Epithelial cell of esophagus (primary cell): ENCODE measurements at regions not wholly inside any gene's neighbourhood (a gene's known extent, or its start where the extent isn't known, plus 50 kb on each side); places are given as distances from the start of the nearest gene placed in this dataset.

Experiments
- DNase-seq: peaks from one replicate; pipeline ENCODE4 v3.0.0; 2010; ENCODE audit warnings: low read depth
- H3K4me3 ChIP-seq: 2 replicates; pipeline ENCODE4 v1.5.1; 2011; ENCODE audit warnings: mild to moderate bottlenecking, low read length, control low read depth
- CTCF ChIP-seq: IDR thresholded peaks from 2 replicates; pipeline ENCODE4 v1.5.1; 2011; ENCODE audit warnings: low read depth, mild to moderate bottlenecking, low read length, control low read depth, inconsistent platforms; ENCODE audit not compliant: insufficient read depth; ENCODE audit errors: missing control alignments

GRCh38 chr14:55814064-55814463, 234.1 kb downstream of the KTN1 start:
- no peak for TF ChIP-seq CTCF
- H3K4me3 ChIP-seq, result no peak overlapping the region
- DNase-seq, result peak; percentile 47

DNA sequence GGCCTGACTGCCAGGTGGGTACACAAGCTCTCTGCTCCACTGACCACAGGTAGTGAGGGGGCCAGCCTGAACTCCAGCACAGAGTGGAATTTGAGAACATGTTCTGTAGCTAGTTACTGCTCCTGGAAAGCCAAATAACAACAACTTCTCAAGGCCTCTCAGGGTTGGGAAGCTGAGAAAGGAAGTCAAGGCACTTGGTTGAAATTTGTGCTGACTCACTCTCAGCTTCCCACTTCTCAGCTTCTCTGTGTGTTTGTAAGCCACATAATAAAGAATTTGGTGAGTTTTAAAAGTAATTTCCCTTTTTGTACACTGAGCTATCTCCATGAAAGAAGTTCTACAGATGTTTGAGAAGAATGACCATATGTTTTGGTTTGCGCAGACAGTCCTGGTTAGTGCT, 234.9 kb downstream of the KTN1 start:
- no peak for DNase-seq
- TF ChIP-seq CTCF, result no peak
- no peak overlapping the region for H3K4me3 ChIP-seq

- DNase-seq, result no peak
- TF ChIP-seq CTCF, result no peak
- H3K4me3 ChIP-seq, result no peak overlapping the region
Observed at GRCh38 chr14:55816225-55816624, 236.2 kb downstream of the KTN1 start.

- no peak overlapping the region for H3K4me3 ChIP-seq
- DNase-seq, result no peak
- no peak for TF ChIP-seq CTCF
Observed at GRCh38 chr14:55819610-55820304, 239.8 kb downstream of the KTN1 start.

GRCh38 chr14:55822906-55823305, 242.9 kb downstream of the KTN1 start:
- no peak for TF ChIP-seq CTCF
- H3K4me3 ChIP-seq, result no peak overlapping the region
- DNase-seq, result no peak

DNA sequence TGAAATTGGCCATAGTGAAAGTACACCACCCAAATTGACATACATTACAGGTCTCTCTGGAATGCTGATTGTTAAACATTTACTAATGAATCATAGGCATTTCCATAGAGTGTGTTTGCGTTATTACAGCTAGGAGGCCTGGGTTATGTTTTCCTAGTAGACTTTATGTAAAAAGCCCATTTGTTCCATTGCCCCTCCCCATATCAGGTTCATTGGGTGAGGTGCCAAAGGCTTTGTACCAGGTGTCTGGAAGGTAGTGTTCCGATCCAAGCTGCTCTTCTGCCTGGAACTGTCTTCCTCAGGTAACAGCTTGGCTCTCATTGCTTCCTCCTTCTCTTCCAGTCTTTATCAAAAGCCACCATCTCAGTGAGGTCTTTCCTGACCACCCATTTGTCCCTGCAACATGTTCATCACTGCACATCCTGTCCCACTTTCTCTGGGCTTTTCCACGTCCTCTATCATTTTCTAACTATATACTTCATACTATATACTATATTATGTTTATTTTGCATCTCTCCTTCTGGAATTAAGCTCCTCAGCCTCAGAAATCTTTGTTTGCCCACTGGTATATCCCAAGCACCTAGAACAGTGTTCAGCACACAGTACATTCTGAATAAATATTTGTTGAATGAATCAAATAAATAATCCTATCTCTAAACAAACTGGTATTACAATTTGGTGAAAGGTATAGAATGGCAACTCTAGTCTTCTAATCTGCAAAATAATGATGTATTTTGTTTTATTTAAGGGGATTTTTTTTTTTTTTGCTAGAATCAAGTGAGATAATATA, 252.3 kb downstream of the KTN1 start:
- peak; percentile 71 for DNase-seq
- no peak overlapping the region for H3K4me3 ChIP-seq
- TF ChIP-seq CTCF, result peak; percentile 17
